ENCODE measurements at regions not wholly inside any gene's neighbourhood (a gene's known extent, or its start where the extent isn't known, plus 50 kb on each side); places are given as distances from the start of the nearest gene placed in this dataset.
"Not testable (repeated sequence)": the region's sequence is repeated elsewhere in the genome, so short reads cannot be mapped to it uniquely, and the experiment has no call there.

DNA sequence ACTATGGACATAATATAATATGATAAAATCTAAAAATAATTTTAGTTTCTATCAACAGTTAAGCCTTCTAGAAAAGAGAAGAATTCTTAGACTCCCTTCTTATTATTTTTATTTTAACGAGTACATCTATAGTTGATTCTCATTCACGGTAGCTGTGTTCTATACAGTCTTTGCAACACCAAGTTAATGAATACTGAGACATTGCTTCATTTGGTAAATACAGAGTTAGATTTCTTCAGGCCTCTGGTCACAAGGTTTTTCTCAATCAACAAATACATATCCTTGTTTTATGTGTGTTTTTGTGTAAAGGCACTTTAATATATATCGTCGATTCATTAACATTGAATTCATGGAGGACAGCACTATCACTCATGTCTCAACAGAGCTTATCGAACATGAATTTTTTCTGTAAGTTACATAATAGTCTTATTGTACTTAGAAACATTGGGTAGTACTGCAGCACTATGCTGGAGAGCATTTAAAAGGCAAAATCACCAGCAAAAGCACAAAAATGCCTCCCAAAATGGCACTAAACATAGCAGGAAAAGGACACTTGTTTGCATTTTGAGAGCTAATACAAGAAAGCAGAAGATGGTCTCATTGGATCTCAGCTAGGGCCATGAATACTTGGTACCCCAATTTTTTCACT lies 239.0 kb downstream of the FGF10 start:
- no peak overlapping the region for H3K4me3 ChIP-seq
- intact Hi-C loops (cut with DNase I; ENCODE audit: low total_unique reads) = no loop called here
- no peaks in the 10 kb centered on the region for H3K9me3 ChIP-seq

DNA sequence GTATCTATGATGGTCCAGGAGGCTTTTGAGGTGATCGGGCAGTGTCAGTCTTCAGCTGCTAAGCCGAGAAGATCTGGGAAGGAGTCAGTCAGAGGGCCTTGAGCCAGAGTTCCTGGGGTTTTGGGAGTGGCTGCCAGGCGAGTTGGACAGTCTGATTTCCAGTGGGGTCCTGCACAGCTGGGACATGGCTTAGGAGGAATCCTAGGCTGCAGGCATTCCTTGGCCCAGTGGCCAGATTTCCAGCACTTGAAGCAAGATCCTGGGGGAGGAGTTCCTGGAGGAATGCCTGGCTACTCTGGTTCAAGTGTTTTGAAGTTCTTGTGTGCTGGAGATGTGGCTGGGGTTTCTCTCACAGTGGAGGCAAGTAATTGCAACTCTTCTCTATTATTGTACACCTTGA lies 271.3 kb downstream of the FGF10 start:
- H3K4me1 ChIP-seq; H3K27me3 ChIP-seq; H3K27ac ChIP-seq; intact Hi-C loops (cut with DNase I; ENCODE audit: low total_unique reads); H3K36me3 ChIP-seq; H3K9me3 ChIP-seq; H3K4me3 ChIP-seq: not testable (repeated sequence)
- peak; percentile 18 to 66 for DNase-seq

More for the DNA sequence above, 239.0 kb downstream of the FGF10 start:
- Histone ChIP-seq H3K36me3 (no peaks in the 10 kb centered on the region), H3K27ac (no peak overlapping the region), H3K27me3 (no peaks in the 10 kb centered on the region), H3K4me1 (no peaks in the 10 kb centered on the region)
- DNase-seq = no peak
- TF ChIP-seq POLR2A (IDR thresholded peaks at IDR 0.05) = no peak
- TF ChIP-seq, protein P1, sequence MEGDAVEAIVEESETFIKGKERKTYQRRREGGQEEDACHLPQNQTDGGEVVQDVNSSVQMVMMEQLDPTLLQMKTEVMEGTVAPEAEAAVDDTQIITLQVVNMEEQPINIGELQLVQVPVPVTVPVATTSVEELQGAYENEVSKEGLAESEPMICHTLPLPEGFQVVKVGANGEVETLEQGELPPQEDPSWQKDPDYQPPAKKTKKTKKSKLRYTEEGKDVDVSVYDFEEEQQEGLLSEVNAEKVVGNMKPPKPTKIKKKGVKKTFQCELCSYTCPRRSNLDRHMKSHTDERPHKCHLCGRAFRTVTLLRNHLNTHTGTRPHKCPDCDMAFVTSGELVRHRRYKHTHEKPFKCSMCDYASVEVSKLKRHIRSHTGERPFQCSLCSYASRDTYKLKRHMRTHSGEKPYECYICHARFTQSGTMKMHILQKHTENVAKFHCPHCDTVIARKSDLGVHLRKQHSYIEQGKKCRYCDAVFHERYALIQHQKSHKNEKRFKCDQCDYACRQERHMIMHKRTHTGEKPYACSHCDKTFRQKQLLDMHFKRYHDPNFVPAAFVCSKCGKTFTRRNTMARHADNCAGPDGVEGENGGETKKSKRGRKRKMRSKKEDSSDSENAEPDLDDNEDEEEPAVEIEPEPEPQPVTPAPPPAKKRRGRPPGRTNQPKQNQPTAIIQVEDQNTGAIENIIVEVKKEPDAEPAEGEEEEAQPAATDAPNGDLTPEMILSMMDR (IDR thresholded peaks at IDR 0.05) = no peak

DNA sequence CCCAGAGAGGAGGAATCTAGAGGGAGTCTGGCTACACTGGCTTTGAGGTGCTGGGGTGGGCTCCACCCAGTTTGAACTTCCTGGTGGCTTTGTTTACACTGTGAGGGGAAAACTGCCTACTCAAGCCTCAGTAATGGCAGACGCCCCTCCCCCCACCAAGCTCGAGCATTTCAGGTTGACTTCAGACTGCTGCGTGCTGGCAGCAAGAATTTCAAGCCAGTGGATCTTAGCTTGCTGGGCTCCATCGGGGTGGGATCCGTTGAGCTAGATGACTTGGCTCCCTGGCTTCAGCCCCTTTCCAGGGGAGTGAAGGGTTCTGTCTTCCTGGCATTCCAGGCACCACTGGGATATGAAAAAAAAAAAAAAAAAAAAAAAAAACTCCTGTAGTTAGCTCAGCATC lies 281.0 kb downstream of the FGF10 start:
- H3K4me3 ChIP-seq; H3K27ac ChIP-seq; H3K27me3 ChIP-seq; DNase-seq; H3K36me3 ChIP-seq; H3K9me3 ChIP-seq; intact Hi-C loops (cut with DNase I; ENCODE audit: low total_unique reads); H3K4me1 ChIP-seq: not testable (repeated sequence)

- DNase-seq = no peak
- Histone ChIP-seq H3K36me3 (no peaks in the 10 kb centered on the region), H3K9me3 (no peaks in the 10 kb centered on the region), H3K4me3 (no peak overlapping the region), H3K4me1 (no peaks in the 10 kb centered on the region), H3K27ac (no peak overlapping the region), H3K27me3 (no peaks in the 10 kb centered on the region)
- TF ChIP-seq POLR2A (IDR thresholded peaks at IDR 0.05) = no peak
- TF ChIP-seq, protein P1 (IDR thresholded peaks at IDR 0.05) = no peak
- intact Hi-C loops (cut with DNase I; ENCODE audit: low total_unique reads) = no loop called here
Measured at GRCh38 chr5:44099643-44100042, 289.6 kb downstream of the FGF10 start.

DNA sequence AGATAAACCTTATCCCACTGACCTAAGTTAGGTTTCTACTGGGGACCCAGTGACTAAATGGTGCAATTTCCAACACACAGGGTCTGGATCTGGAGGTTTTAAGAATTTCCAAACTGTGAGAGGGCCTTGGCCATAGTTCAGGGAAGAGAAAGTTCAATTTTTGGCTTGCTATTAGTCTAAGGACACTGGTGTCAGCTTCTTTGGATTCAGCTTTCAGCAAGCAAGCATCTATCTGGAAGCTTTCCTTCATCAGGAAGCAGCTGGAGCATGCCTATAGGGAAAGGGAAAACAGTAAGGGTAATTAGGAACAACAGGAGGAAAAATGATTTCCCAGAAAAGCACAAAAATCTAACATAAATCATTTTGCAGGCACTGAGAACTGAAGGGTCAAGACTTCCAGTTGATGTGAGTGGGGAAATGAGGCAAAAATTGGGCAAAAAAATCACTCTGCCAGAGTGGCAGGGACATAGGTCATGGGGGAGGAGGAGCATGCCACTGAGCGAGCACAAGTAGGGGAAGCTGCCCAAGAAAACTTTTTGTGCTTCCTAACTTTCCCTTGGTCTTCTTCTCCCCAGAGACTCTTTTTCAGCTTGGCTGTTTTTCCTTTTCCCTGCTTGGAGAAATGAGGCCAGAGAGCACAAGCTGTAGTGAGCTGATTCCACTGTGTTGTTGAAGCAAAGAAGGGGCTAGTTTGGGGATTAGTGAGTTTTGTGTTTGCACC lies 299.6 kb downstream of the FGF10 start:
- intact Hi-C loops (cut with DNase I; ENCODE audit: low total_unique reads) = no loop called here
- no peaks in the 10 kb centered on the region for H3K4me1 ChIP-seq
- TF ChIP-seq, protein P1 (IDR thresholded peaks at IDR 0.05) = no peak
- no peak for TF ChIP-seq POLR2A (IDR thresholded peaks at IDR 0.05)
- H3K27me3 ChIP-seq = no peaks in the 10 kb centered on the region
- no peaks in the 10 kb centered on the region for H3K9me3 ChIP-seq
- H3K36me3 ChIP-seq = no peaks in the 10 kb centered on the region
- H3K4me3 ChIP-seq = no peak overlapping the region
- DNase-seq = peak in 1 of 2 donors; percentile 52
- H3K27ac ChIP-seq = peak overlapping the region; percentile 9 to 10

GRCh38 chr5:44085083-44085482 lies 304.1 kb downstream of the FGF10 start:
- Histone ChIP-seq H3K36me3 (no peaks in the 10 kb centered on the region), H3K4me1 (no peaks in the 10 kb centered on the region), H3K9me3 (no peaks in the 10 kb centered on the region), H3K27ac (no peak overlapping the region), H3K4me3 (no peak overlapping the region), H3K27me3 (no peaks in the 10 kb centered on the region)
- DNase-seq = no peak
- intact Hi-C loops (cut with DNase I; ENCODE audit: low total_unique reads) = no loop called here
- TF ChIP-seq POLR2A (IDR thresholded peaks at IDR 0.05) = no peak
- TF ChIP-seq, protein P1 (IDR thresholded peaks at IDR 0.05) = no peak

GRCh38 chr5:44074547-44074946 lies 314.7 kb downstream of the FGF10 start:
- H3K9me3 ChIP-seq; H3K4me3 ChIP-seq; H3K27me3 ChIP-seq; H3K4me1 ChIP-seq; DNase-seq; H3K36me3 ChIP-seq; H3K27ac ChIP-seq; intact Hi-C loops (cut with DNase I; ENCODE audit: low total_unique reads): not testable (repeated sequence)

All from uterus (tissue), 3 donors.